Glomerular visceral epithelial cell (primary cell): ENCODE measurements at regions not wholly inside any gene's neighbourhood (a gene's known extent, or its start where the extent isn't known, plus 50 kb on each side); places are given as distances from the start of the nearest gene placed in this dataset.
"Not testable (repeated sequence)": the region's sequence is repeated elsewhere in the genome, so short reads cannot be mapped to it uniquely, and the experiment has no call there.

Experiments used
- DNase-seq: peaks from one replicate; pipeline ENCODE4 v3.0.0-alpha.2; 2016; ENCODE audit errors: extremely low spot score

GRCh38 chr3:76527773-76528172, 512.1 kb upstream of the ROBO2 start:
- no peak for DNase-seq

- no peak for DNase-seq
These were observed 507.6 kb upstream of the ROBO2 start for GRCh38 chr3:76532158-76532822.

- DNase-seq, result not testable (repeated sequence)
These were observed 506.2 kb upstream of the ROBO2 start for GRCh38 chr3:76533710-76534109.

GRCh38 chr3:76537857-76538256, 502.0 kb upstream of the ROBO2 start:
- not testable (repeated sequence) for DNase-seq

- no peak for DNase-seq
These were observed 492.2 kb upstream of the ROBO2 start for GRCh38 chr3:76547674-76548073.

GRCh38 chr3:76550522-76551201, 489.2 kb upstream of the ROBO2 start:
- no peak for DNase-seq

DNA sequence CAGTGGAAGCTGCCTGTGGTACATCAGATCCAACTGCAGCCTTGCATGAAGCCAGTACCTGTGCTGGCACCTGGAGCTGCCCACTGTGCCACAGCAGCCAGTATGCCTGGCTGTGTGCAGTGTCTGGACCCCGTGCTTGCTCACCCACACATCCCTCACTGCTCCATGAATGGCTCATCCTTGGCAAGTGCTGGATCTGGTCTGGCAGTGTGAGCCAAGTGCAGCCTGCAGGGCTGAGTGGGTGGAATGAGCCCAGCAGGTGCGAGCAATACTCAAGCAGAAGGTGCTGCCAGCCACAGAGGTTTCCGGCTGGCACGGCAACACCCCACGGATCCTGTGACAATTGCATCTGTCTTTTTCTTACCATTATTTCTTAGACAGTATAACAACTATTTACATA, 488.2 kb upstream of the ROBO2 start:
- DNase-seq, result no peak

- DNase-seq, result no peak
These were observed 487.2 kb upstream of the ROBO2 start for GRCh38 chr3:76552653-76553052.

- DNase-seq, result peak; percentile 2
These were observed 485.2 kb upstream of the ROBO2 start for GRCh38 chr3:76554707-76555106.

DNA sequence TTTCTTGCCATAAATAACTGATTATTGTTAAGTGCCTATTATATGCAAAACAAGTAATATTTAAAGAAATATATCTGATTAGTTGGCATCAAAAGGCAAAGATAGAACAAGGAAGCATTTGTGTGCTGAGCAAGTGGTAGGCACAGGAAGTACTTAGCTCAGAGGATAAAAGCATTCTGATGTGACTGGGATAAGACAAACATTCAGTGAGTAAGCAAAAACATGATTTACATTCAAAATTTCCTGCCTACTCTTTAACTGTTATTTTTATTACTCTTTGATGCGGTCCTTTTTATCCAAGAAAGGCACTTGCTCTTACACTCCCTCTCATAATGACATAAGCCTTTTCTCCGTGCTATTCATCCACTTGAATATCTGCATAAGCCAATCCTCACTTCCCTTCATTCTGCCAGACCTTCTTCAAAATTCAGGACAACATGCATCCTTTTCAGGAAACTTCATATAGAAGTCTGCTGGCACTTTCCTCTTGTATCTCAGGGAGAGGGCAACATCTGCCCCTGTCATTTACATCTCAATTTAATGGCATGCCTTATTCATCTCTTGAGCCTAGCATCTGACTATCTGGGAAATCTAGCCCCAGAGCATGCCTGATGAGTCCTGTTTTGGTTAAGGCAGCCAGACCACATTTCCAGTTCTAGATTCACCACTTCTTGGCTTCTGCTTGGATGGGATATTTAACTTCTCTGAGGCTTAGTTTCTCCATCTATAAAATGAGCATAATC, 478.2 kb upstream of the ROBO2 start:
- DNase-seq, result no peak

DNA sequence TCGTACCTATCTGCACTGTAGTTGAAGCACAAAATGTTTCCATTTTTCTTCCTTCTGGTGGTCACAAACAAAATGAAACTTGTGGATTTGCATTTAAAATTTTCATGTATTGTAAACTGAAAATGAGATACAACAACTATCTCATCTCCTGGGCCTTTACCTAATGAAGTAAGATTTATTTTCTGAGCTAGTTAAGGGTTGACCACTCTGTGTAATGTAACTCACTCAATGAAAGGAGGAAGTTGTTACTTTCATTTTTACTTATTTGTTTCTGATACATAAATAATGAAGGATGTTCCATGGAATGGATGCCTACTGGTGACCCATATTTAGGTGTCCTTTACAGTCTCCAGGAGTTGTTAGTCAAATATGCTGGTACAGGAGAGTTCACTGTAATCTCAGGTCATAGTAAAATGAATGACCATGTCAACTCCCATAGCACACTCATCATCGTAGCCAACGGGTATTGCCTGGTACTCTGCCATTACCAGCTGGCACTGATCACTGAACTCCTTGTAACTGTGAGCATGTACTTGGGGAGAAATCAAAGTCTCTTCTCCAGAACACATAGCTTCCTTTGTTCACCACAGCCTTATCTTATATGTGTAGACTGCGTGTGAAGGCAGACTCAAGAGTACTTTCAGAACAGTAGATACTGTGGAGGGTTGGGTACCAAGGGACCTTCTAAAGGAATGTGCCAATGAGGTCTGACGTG, 474.2 kb upstream of the ROBO2 start:
- DNase-seq, result no peak

DNA sequence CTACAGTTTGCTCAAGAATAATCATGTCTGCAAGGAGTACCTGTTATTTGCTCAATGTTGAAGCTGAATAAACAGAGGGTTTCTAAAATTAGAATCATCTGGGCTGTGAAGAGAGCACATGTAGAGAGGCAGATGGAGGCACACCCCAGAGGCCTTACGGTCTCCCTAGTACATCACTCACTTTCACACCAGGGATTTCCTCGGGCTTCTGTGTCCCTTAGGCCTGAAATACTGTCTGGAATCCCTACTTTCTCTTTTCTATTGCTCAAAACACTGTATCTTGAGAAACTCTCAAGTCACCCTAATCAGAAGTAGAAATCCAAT, 473.7 kb upstream of the ROBO2 start:
- no peak for DNase-seq

DNA sequence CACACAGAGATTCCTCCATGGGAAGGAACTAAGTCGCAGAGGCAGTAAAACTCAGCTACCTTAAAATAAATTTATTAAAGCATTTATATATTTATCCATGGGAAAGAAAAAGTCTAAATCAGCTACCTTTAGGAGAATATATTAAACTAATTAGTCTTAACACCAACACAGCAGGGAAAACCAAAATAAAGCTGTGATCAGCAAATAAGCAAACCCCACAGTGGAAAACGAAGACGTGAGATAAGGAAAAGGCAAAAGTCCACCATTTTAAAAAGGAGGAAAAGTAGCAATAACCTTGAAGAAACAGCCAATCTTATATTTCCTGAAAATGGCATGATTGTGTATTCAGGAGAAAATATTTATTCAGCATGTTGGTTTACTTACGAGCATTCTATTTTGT, 473.0 kb upstream of the ROBO2 start:
- no peak for DNase-seq

- peak; percentile 6 for DNase-seq
These were observed 469.4 kb upstream of the ROBO2 start for GRCh38 chr3:76570436-76571057.

GRCh38 chr3:76576201-76576600, 463.7 kb upstream of the ROBO2 start:
- no peak for DNase-seq

- no peak for DNase-seq
These were observed 457.8 kb upstream of the ROBO2 start for GRCh38 chr3:76582098-76582497.

DNA sequence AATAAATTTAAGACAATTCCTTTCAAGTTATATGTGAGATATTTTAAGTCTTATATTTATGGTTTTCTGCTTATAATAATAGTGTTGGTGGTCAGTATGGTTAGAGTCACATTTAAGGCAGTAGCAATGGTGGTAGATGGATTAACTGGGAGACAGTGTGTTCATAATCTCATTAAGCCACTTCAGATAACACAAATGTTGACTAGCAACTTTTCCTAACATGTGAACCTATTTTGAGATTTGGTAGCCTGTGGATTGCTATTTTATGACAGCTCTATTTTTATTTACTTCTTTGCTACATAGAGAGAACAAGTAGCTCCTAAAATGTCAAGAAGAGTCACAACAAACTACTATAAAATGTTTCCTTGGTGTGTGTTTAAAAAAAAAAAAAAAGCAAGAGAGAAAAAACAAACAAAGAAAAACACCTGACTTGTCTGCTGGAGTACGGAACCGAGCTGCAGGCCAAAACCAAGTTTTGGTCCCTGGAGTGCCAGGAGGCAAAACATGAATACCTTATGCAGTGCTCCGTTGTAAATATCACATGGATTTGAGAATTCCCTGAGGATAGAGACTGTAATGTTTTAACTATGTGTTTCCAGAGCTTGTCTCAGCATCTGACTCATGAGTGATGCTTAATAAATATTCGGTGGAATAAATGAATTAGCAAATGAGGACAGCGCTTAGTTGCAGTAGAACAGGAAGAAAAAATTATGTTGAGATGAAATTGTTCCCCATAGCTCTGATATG, 457.1 kb upstream of the ROBO2 start:
- DNase-seq, result no peak

DNA sequence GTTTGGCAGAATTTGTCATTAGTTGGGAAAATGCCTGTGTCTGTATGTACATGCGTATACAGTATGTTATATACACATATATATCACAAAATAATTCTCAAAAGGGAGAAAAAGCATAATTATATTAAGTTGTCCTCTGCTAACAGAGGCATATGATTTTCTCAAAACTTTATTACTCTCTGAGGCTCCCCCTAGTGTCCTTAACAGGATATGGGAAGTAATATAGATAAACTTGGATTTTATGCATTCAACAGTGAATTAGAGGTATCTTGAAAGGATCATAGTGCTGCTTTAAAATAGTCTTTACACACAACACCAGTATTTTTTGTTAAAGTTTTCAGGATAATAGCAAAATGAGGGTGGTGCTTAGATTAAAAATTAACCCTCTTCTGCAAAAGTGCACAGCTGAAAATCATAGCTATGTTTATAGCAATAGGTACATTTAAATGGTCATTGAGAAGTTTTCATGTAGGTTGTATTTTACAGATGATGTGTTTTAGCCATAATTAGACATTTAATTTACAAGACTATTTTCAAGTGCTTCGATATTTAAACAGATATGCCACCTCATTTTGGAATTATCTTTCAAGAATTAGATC, 454.0 kb upstream of the ROBO2 start:
- DNase-seq, result peak; percentile 21

DNA sequence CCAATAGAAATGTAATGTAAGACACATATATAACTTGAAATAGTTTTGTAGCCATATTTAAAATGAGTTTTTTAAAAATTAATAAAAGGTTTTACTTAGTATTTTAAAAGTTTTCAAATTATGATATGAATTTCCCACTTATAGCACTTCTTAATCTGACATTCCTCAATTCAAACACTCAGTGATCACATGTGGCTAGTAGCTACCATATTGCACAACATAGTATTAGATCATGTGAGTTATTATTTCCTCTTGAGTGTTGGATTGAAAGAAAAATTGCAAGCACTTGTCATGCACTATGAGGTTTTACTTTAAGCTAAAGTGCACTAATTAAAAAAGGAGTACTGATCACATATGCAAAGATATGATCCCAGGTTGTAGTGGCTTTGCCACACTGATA, 453.4 kb upstream of the ROBO2 start:
- no peak for DNase-seq

- DNase-seq, result no peak
These were observed 429.7 kb upstream of the ROBO2 start for GRCh38 chr3:76610150-76610549.

GRCh38 chr3:76615719-76616118, 424.2 kb upstream of the ROBO2 start:
- no peak for DNase-seq
